Nephron progenitor cell (in vitro differentiated cells): ENCODE measurements at regions not wholly inside any gene's neighbourhood (a gene's known extent, or its start where the extent isn't known, plus 50 kb on each side); places are given as distances from the start of the nearest gene placed in this dataset.
A peak's percentile ranks its signal among the peaks of the same experiment; 100 is the strongest.

Source experiments
- DNase-seq: peaks from one replicate; pipeline ENCODE4 v3.0.0; 2021
- H3K27ac Mint-ChIP-seq: 2 replicates; pipeline ENCODE4 v1.8.0; 2021; ENCODE audit warnings: mild to moderate bottlenecking, moderate library complexity, mixed read lengths
- H3K27me3 Mint-ChIP-seq: 2 replicates; pipeline ENCODE4 v1.8.0; 2021; ENCODE audit warnings: mild to moderate bottlenecking, low read depth, mixed read lengths; ENCODE audit not compliant: poor library complexity
- H3K36me3 Mint-ChIP-seq: 2 replicates; pipeline ENCODE4 v1.8.0; 2021; ENCODE audit warnings: low read depth, mixed read lengths
- H3K4me1 Mint-ChIP-seq: 2 replicates; pipeline ENCODE4 v1.8.0; 2021; ENCODE audit warnings: mixed read lengths
- H3K4me3 Mint-ChIP-seq: 2 replicates; pipeline ENCODE4 v1.8.0; 2021; ENCODE audit warnings: mild to moderate bottlenecking, moderate library complexity, mixed read lengths
- H3K9me3 Mint-ChIP-seq: 2 replicates; pipeline ENCODE4 v1.8.0; 2021; ENCODE audit warnings: mild to moderate bottlenecking, moderate library complexity, mixed read lengths
- TF ChIP-seq, protein P1 (sequence below): fragments of 200-600 bp; sonication (generic); IDR thresholded peaks from 2 replicates; pipeline ENCODE4 v1.5.0; 2021; ENCODE audit warnings: antibody characterized with exemption

DNA sequence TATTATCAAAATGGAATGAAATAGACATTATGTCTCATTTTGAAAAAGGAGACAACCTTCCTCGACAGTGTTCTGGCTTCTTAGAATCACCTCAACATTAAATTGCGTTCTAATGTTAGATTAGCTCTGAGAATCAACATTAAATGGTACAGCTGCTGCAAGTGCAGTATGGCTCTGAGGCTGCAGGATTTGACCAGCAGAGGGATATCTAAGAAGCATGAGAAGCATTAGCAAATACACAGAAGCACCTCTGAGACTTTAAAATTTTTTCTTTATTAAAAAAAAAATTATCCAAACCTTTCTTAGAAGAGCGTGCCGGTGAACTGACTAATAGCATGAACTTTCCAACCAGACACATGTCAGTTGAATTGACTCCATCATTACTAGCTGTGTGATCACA, 253.4 kb upstream of the LRIG3 start:
- peaks cover 10% of the 10 kb centered on the region for H3K9me3 Mint-ChIP-seq
- no peaks in the 10 kb centered on the region for H3K4me1 Mint-ChIP-seq
- TF ChIP-seq, protein P1, sequence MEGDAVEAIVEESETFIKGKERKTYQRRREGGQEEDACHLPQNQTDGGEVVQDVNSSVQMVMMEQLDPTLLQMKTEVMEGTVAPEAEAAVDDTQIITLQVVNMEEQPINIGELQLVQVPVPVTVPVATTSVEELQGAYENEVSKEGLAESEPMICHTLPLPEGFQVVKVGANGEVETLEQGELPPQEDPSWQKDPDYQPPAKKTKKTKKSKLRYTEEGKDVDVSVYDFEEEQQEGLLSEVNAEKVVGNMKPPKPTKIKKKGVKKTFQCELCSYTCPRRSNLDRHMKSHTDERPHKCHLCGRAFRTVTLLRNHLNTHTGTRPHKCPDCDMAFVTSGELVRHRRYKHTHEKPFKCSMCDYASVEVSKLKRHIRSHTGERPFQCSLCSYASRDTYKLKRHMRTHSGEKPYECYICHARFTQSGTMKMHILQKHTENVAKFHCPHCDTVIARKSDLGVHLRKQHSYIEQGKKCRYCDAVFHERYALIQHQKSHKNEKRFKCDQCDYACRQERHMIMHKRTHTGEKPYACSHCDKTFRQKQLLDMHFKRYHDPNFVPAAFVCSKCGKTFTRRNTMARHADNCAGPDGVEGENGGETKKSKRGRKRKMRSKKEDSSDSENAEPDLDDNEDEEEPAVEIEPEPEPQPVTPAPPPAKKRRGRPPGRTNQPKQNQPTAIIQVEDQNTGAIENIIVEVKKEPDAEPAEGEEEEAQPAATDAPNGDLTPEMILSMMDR: no peak
- peaks cover 5% of the 10 kb centered on the region for H3K36me3 Mint-ChIP-seq
- H3K27me3 Mint-ChIP-seq: no peaks in the 10 kb centered on the region
- DNase-seq: no peak
- no peak overlapping the region for H3K27ac Mint-ChIP-seq
- H3K4me3 Mint-ChIP-seq: no peak overlapping the region

DNA sequence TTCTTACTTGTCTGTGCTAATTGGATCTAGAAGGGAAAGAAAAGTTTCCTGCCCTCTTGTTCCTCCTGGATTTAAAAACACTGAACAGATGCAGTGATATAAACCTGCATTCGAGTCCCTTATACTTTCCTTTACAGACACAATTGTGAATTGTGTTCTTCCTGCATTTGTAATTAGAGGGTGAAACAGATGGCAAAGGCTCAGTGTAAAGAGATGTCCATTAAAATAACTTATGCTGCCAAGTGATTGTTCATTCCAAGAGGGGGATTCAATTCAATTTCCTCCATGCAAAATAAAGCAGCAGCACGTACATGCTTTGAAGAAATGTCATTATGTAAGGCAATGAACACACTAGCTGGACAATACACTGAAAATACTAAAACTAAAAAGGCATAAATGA, 248.3 kb upstream of the LRIG3 start:
- TF ChIP-seq, protein P1: no peak
- Mint-ChIP-seq H3K4me3 (no peak overlapping the region), H3K4me1 (no peaks in the 10 kb centered on the region), H3K27me3 (no peaks in the 10 kb centered on the region), H3K36me3 (no peaks in the 10 kb centered on the region), H3K9me3 (no peaks in the 10 kb centered on the region), H3K27ac (no peak overlapping the region)
- DNase-seq: no peak

DNA sequence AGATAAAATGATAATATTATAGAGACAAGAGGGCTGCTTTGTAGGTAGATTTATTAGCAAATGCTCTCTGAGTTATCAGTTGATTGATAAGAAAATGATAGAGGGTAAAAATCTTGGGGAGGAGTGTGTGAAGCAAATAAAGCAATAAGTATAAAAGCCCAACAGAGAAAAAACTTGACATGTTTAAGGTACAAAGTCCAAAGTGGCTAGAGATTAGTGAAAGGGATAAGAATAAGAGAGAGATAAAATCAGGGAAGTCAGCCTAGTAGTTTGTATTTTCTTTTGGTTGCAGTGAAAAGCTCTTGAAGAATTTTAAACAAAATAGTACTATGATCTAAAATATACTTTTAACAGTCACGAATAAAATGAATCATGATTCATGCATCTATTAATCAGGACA, 246.2 kb upstream of the LRIG3 start:
- Mint-ChIP-seq H3K4me1 (no peaks in the 10 kb centered on the region), H3K36me3 (no peaks in the 10 kb centered on the region), H3K9me3 (peaks cover 3% of the 10 kb centered on the region), H3K4me3 (no peak overlapping the region), H3K27ac (no peak overlapping the region), H3K27me3 (no peaks in the 10 kb centered on the region)
- TF ChIP-seq, protein P1: no peak
- DNase-seq: no peak

DNA sequence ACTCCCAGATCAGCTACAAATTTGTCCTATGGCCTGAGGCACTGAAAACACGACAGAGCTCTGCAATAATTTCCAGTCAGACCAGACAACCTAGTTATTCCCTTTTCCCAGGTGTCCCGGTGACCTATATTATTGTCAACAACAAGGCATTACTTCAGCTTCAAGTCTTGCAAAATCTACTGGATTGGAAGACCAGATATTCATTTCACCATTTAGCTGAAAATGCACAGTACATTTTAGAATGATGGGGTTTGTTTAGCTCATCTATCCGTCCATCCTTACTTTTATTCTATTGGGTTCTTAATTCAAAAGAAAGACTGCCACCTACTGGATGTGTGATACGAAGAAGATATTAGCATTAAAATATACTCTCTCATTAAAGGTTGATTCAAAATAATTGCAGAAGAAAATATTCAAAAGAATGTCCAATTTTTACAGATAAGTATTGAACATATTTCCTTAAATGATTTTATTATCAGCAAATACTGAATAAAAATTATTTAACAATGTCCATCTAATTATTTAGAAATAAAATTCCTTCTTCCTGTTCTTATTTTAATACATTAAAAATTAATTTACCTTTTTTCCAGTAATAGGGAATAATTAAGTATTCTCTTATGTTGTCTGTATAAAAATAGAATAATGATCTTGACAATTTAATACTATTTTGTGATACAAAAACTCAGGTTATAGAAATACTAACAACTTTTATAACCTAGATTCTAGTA, 244.9 kb upstream of the LRIG3 start:
- peaks cover 3% of the 10 kb centered on the region for H3K9me3 Mint-ChIP-seq
- TF ChIP-seq, protein P1: peak; percentile 61
- DNase-seq: no peak
- no peak overlapping the region for H3K27ac Mint-ChIP-seq
- H3K4me3 Mint-ChIP-seq: no peak overlapping the region
- H3K4me1 Mint-ChIP-seq: no peaks in the 10 kb centered on the region
- no peaks in the 10 kb centered on the region for H3K27me3 Mint-ChIP-seq
- no peaks in the 10 kb centered on the region for H3K36me3 Mint-ChIP-seq

DNA sequence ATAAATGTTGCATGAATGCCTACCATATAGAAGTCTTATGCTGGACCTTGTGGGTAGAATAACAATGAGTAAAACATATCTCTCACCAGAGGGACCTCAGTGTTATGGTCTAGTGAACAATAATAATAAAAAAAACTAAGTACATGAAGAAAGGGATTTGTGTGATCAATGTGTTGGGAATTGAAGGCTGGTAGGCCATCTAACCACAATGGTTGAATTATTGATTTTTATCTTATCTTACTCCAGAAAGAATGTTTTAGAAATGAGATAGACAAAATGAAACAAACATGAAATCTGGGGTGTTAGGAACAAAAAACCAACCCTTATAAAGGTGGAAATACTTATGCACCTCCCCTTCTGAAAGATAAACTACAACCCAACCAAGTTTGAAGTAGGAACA, 243.9 kb upstream of the LRIG3 start:
- peaks cover 5% of the 10 kb centered on the region for H3K9me3 Mint-ChIP-seq
- DNase-seq: no peak
- H3K27ac Mint-ChIP-seq: no peak overlapping the region
- no peaks in the 10 kb centered on the region for H3K36me3 Mint-ChIP-seq
- H3K4me3 Mint-ChIP-seq: no peak overlapping the region
- H3K27me3 Mint-ChIP-seq: no peaks in the 10 kb centered on the region
- no peaks in the 10 kb centered on the region for H3K4me1 Mint-ChIP-seq
- TF ChIP-seq, protein P1: no peak

DNA sequence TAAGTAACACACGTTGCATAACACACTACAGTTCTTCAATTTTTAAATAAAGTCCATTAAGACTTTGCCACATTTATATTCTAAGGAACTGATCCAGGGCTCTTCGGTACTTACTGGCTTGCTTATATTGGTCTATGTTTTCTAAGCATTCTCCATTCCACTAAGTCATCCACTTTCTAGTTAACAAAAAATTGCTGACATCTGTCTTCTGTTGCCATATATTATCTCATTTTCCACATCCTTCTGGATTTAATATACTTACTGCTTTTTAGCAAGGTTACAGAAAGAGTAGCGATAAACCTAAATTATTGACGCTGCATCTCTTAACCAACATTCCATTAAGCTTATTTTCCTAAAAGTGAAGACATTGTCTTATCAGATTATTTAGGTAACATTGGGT, 238.4 kb upstream of the LRIG3 start:
- TF ChIP-seq, protein P1: no peak
- peaks cover 38% of the 10 kb centered on the region for H3K9me3 Mint-ChIP-seq
- no peak for DNase-seq
- no peaks in the 10 kb centered on the region for H3K4me1 Mint-ChIP-seq
- H3K36me3 Mint-ChIP-seq: no peaks in the 10 kb centered on the region
- H3K27ac Mint-ChIP-seq: no peak overlapping the region
- H3K27me3 Mint-ChIP-seq: no peaks in the 10 kb centered on the region
- H3K4me3 Mint-ChIP-seq: no peak overlapping the region
